Retina (tissue), 1 donor: ENCODE measurements at regions not wholly inside any gene's neighbourhood (a gene's known extent, or its start where the extent isn't known, plus 50 kb on each side); places are given as distances from the start of the nearest gene placed in this dataset.

ENCODE experiments used
- DNase-seq: peaks from one replicate; pipeline ENCODE4 v3.0.0-alpha.2; 2016

- no peak for DNase-seq
These were observed 625.3 kb downstream of the PLA2G4A start for GRCh38 chr1:187454010-187454409.

DNA sequence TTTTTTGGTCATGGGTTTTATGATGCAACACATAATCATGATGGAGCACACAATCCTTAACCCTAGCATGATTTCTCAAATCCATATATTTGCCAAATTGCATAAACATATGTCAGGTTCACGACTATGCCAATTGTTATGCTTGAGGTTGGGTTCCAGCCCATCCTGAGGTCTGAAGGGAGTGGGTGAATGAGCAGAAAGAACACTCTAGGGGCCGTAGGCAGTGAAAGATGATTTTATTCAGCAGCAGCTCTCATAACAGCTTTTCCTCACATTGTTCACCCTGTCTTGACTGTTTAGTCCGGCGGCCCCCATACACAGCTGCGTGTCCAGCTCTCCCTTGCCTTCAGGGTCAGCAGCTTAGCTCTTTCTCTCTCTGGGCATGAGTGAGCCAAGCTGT lies 627.7 kb downstream of the PLA2G4A start:
- peak; percentile 8 for DNase-seq

DNA sequence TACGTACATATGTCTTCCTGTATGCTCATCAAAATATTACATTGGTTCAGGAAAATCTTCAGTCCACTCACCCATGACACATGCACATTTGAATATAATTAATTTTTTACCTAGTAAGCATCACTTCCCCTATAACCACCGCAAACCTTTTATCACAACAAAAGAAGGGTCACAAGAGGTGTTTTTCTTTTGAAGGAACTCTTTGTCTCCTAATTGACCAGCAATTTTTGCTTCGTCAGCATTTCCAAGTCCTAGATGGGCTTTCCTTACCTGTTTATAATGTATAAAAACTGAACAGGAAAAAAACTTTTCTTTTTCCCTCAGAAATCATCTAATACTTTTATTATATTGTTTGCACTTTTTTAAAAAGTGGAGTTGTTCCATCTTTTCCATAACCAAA lies 631.3 kb downstream of the PLA2G4A start:
- DNase-seq, result no peak

DNA sequence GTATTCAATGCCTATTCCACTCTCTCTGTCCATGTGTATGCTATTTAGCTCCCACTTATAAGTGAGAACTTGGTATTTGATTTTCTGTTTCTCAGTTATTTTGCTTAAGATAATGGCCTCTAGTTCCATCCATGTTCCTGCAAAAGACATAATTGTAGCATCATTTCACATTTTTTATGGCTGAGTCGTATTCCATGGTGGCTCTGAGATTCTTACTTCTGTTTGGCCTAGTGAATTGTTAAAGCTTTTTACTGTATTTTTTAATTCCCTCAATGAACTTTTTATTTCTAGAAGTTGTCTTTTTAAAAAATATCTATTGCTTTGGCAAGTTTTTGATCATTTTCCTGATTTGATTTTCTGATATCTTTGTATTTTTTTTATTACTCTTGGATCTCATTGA lies 635.6 kb downstream of the PLA2G4A start:
- no peak for DNase-seq

- DNase-seq, result no peak
These were observed 636.7 kb downstream of the PLA2G4A start for GRCh38 chr1:187465441-187465840.

DNA sequence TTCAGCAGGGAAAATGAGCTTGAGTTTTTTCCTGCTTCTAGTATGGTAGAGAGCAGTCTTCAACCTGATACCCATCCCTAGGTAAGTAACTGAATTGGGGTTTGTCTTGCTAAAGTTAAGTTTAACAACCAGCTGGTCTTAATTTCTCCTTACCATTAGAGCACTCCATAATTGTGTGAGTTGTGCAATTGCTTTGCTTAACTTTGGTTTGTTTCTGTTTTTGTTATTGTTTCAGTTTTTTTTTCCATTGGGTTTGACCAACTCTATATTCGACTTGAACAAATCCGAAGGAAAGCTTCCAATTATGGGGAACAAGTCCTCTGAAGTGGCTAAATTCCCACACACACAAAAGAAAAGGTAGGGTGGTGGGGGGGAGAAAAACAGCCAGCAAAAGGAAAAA lies 641.1 kb downstream of the PLA2G4A start:
- no peak for DNase-seq

GRCh38 chr1:187471555-187471954 lies 642.8 kb downstream of the PLA2G4A start:
- DNase-seq, result no peak

- no peak for DNase-seq
These were observed 645.6 kb downstream of the PLA2G4A start for GRCh38 chr1:187474336-187474735.

- DNase-seq, result no peak
These were observed 647.9 kb downstream of the PLA2G4A start for GRCh38 chr1:187476671-187477070.

DNA sequence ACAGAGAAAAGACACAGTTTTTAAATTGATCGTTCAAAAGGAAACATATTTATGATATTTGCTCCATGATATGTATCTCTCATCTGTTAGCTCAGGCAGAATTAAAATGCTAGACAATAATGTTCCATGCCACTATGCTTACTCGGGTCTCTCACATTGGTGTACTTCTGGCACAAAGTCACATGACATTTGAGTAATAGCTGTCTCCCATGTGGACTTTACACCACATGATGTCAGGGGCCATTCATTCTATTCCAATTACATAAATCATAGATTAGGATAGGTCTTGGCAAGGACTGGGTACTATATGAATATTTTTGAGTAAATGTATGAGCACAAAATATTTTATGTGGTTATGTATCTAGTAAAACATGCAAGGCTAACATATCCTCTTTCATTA lies 648.4 kb downstream of the PLA2G4A start:
- DNase-seq, result no peak

DNA sequence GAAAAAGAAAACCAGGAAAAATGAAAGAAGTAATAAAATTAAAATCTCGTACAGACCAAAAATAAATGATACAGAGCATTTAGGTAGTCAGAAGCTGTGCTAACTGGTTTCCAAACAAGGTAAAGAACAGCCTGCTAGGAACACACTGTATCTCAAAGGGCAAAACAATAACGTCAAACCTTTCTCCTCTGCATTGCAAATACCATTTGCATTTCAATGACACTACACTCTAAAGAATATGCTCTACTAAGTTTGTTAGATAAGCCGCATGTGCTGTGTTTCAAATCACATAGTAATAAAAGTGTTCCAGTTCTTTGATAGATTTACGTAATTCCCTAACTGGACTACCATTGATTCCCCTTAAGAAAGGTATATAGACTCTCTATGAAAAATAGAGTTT lies 648.8 kb downstream of the PLA2G4A start:
- DNase-seq, result no peak

DNA sequence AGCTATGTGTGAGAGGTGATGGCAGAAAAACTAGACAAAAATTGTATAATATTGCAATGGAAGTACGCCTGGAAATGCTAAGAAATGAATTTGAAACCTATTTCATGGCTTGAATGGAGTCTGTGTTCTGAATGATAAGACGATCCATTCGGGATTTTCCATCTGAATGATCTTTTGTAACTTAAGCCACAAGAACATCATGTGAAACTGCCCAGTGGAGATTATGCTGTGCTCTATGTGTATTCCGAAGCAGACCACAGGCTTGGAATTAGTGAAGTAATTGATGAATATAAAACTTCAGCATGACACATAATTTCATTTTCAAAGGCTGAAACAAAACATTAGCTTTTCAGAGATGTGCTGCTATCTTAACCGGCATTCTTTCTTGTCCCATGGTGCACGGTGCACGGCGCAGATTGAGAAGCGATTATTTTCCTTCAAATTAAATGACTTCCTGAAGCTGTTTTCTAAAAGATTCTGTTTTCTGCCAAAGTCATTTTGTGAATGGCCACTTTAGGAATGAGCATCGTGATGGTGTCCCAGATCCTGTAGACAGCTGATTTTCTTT lies 652.9 kb downstream of the PLA2G4A start:
- DNase-seq, result no peak

DNA sequence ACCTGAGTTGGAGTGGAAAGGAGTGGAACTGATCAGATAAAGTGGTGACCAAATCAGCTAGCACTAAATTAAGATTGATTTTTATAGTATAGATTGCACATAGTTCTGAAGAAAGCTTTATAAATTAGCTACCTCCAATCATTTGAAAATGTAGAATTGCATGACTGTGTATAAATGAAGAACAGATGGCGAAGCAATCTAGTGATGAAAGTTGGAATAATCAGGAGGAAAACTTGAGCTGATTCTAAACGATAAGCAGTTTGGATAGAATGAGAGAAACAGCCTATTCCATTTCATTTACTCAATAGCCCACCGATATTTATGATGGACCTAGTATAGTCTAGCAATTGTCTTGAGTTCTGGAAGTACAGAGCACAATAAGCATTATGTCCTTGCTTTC lies 661.5 kb downstream of the PLA2G4A start:
- DNase-seq, result no peak

DNA sequence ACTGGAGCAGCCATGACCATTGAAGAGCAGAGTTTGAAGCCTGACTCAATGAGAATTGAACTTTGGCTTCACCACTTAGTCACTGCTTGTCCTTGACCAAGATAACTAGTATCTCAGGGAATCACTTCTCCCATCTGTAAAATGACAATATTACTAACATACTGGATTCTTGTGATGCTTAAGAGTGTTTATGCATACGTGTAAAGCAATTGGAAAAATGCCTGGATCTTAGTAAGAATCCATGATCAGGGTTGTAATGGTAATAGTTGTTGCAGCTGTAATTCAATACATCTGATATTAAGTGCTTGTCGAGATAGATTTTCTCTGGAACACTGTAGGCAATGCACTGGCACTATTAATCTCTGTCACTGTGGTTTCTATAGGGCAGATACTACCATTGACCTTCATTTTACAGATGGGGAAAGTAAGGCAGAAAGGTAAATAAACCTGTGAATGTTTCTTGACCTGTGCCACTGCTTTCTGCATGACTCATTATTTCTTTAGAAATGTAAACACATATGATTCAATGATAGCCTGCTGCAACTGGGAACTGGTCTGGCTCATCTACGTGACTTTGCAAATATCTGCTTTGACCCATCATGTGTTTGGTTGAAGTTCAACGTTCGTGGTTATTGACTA lies 662.5 kb downstream of the PLA2G4A start:
- DNase-seq, result no peak

GRCh38 chr1:187498028-187498427 lies 669.3 kb downstream of the PLA2G4A start:
- no peak for DNase-seq

DNA sequence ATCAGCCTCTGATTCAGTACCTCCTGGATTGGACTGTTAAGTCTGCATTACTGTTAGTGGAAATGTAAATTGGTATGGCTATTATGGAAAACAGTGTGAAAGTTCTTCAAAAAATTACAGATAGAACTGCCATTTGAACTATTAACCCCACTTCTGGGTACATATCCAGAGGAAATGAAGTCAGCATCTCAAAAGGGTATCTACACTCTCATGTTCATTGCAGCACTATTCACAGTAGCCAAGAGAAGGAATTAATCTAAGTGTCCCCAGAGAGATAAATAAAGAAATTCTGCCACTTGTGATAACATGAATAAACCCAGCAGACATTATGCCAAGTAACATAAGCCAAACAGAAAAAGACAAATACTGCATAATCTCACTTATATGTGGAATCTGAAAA lies 676.0 kb downstream of the PLA2G4A start:
- no peak for DNase-seq

DNA sequence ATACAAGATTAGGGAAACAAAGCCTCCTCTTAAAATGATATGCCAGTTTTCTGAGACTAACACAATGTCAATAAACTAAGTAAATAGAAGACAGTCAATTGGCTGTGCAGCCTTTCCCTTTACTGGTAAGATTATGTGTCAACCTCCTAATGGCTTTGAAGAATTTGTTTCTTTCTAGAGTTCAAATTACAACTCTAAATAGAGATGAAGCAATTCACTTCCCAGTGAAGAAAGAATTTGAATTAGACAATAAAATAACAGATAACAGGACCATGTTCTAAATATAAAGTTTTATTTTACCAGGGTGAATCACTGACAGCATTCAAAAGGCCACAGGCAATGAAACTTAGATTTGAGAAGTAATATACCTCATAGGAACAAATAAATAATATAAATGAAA lies 680.3 kb downstream of the PLA2G4A start:
- no peak for DNase-seq

DNA sequence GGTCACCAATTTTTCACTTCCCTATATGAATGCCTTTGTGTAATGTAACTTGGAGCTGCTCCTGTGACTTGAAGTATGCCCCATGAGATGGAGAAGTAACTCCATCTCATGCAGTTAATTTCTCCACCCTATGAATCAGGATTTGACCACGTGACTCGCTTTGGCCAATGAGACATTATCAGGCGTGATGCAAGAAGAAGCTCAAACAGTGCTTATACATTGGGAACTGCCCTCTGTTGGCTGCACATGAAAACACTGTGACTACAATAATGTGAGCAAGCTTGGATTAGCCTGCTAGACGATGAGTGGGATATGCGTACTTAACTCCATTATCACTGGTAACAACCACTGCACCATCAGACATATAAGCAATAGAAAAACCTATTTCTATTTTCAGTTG lies 684.4 kb downstream of the PLA2G4A start:
- DNase-seq, result no peak

DNA sequence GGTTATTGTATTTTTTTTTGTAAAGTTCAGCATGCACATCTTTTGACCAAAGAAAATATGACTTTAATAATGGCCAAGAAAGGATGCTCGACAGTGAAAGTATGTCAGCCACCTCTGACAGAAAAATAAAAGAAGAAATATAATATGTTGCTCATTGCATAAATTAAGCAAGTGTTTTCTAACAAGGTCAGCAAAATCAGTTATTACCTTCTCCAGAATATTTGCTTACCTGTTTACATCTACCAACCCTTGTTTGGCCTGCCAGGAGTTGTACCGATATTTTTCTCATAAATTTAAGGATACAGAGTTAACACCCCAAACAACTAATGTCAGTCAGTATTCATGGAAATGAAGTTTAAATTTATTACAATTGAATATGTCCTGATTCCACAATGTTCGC lies 685.4 kb downstream of the PLA2G4A start:
- no peak for DNase-seq

GRCh38 chr1:187516874-187517273 lies 688.1 kb downstream of the PLA2G4A start:
- no peak for DNase-seq

DNA sequence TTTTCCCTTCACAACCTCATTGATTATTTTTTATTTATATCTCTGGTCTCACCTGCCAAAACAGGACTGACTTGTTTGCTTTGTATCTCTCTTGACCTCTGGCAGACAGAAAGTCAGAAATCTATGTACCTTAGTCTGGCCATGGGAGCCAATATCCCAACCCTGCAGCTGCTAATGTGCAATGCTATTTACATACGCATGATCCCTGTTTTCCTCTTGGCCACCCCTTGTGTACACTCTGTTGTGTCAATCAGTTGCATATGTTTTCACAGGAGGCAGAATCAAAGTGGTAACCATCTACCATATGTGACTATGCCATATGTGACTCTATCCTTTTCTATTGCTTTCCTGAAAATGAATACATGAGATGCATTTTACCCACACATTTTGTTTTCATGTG lies 688.8 kb downstream of the PLA2G4A start:
- DNase-seq, result no peak

GRCh38 chr1:187527346-187527745 lies 698.6 kb downstream of the PLA2G4A start:
- no peak for DNase-seq

DNA sequence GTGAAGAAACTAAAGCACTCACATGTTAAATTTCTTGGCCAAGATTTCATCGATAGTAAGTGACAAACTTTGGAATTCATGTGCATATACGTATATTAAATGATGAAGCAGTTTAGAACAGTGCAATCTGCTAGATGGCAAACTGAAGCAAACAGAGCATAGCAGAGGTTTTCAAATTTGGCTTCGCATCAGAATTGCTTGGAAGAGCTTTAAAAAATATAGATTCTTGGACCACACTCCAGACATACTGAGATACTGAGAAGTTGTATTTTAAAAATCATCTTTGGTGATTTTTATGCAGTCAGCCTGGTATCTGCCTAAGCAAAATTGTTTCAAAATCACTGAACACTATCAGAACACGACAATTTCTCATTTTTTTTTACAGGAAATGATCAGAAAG lies 709.2 kb downstream of the PLA2G4A start:
- no peak for DNase-seq

DNA sequence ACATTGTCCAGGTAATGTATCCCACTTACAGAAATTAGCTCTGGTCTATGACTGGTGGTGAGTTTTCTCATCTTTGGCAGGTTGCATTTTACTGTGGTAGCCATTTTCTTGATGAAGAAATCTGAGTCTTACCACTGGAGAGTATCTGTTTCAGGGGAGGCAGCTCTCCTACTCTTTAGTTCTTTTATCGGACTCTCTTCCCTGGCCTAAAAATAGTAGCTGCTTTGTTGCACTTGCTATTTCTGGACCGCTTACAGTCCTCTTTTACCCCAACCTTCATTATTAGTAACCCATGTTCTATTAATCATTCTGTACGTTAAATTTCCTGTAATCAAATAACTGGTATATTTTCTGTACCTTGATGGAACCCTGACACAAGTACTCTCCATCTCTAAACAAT lies 720.8 kb downstream of the PLA2G4A start:
- no peak for DNase-seq

DNA sequence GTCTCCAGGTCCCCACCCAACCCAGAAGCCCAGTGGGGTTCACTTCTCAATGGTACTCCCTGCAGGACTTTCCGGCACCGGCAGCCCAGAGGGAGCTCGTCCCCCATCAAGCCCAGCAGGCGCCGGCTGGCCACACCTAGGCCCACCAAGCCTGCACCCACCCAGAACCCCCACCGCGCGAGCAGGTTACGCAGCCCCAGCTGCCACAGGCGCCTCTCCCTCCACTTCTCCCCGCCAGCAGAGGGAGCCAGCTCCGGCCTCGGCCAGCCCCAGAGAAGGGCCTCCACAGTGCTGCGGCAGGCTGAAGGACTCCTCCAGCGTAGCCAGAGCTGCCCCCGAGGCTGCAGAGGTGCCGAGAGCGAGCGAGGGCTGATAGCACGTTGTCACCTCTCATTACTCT lies 722.3 kb downstream of the PLA2G4A start:
- no peak for DNase-seq
